Neuronal stem cell (in vitro differentiated cells): ENCODE measurements at regions not wholly inside any gene's neighbourhood (a gene's known extent, or its start where the extent isn't known, plus 50 kb on each side); places are given as distances from the start of the nearest gene placed in this dataset. TPM values are rescaled to one million over a fixed set of nuclear protein-coding genes. Genes with fewer than 3 reads are reported as not detected.

Experiments used
- DNase-seq: peaks from one replicate; pipeline ENCODE4 v3.0.0-alpha.2; 2013; ENCODE audit warnings: low spot score
- H2AFZ ChIP-seq: one replicate; pipeline ENCODE4 v1.6.1; 2013; ENCODE audit warnings: mild to moderate bottlenecking, low read length, inconsistent platforms
- H2AK5ac ChIP-seq: 2 replicates; pipeline ENCODE4 v1.6.1; 2013; ENCODE audit warnings: low read depth, mild to moderate bottlenecking, inconsistent platforms, low read length, moderate library complexity, mixed read lengths
- H2BK120ac ChIP-seq: 2 replicates; pipeline ENCODE4 v1.6.1; 2013; ENCODE audit warnings: low read depth, mild to moderate bottlenecking, inconsistent platforms, low read length, moderate library complexity, mixed read lengths
- H2BK12ac ChIP-seq: one replicate; pipeline ENCODE4 v1.6.1; 2013; ENCODE audit warnings: low read length, inconsistent platforms
- H2BK15ac ChIP-seq: 2 replicates; pipeline ENCODE4 v1.6.1; 2013; ENCODE audit warnings: mild to moderate bottlenecking, low read length, inconsistent platforms, mixed read lengths
- H2BK5ac ChIP-seq: one replicate; pipeline ENCODE4 v1.6.1; 2013; ENCODE audit warnings: inconsistent platforms, mild to moderate bottlenecking, low read length, moderate library complexity
- H3K14ac ChIP-seq: one replicate; pipeline ENCODE4 v1.6.1; 2013; ENCODE audit warnings: low read length, inconsistent platforms
- H3K18ac ChIP-seq: 2 replicates; pipeline ENCODE4 v1.6.1; 2013; ENCODE audit warnings: low read length, inconsistent platforms
- H3K23ac ChIP-seq: 2 replicates; pipeline ENCODE4 v1.6.1; 2013; ENCODE audit warnings: low read depth, mild to moderate bottlenecking, mixed read lengths, low read length, inconsistent platforms; ENCODE audit not compliant: poor library complexity
- H3K27ac ChIP-seq: replicated peaks from 3 replicates; pipeline ENCODE4 v1.5.1; 2013; ENCODE audit warnings: low read length, inconsistent platforms
- H3K27me3 ChIP-seq, 3 experiments: 2 replicates each; pipeline ENCODE4 v1.6.1; 2013; ENCODE audit warnings: low read length in 3 of 3, mild to moderate bottlenecking in 2 of 3, inconsistent platforms in 1 of 3, low read depth in 1 of 3, mixed read lengths in 1 of 3, moderate library complexity in 1 of 3; ENCODE audit not compliant: control insufficient read depth in 3 of 3, insufficient read depth in 3 of 3
- H3K36me3 ChIP-seq, 2 donors: replicated peaks in 1 of 2; 2 replicates each; pipeline ENCODE4 v1.6.1; 2013; ENCODE audit warnings: low read length in 2 of 2; ENCODE audit not compliant: control insufficient read depth in 2 of 2, insufficient read depth in 2 of 2
- H3K4ac ChIP-seq: 2 replicates; pipeline ENCODE4 v1.6.1; 2013; ENCODE audit warnings: inconsistent platforms, mild to moderate bottlenecking, low read length, moderate library complexity
- H3K4me1 ChIP-seq, 2 donors: 1 replicate in 1 of 2; 2 replicates in 1 of 2; pipeline ENCODE4 v1.6.1; 2013; ENCODE audit warnings: low read length in 2 of 2, low read depth in 1 of 2; ENCODE audit not compliant: control insufficient read depth in 2 of 2, insufficient read depth in 1 of 2
- H3K4me2 ChIP-seq: one replicate; pipeline ENCODE4 v1.6.1; 2013; ENCODE audit warnings: mild to moderate bottlenecking, low read length, inconsistent platforms; ENCODE audit not compliant: insufficient read depth, poor library complexity, severe bottlenecking
- H3K4me3 ChIP-seq, 2 donors: 2 replicates each; pipeline ENCODE4 v1.5.1; 2013; ENCODE audit warnings: low read length in 2 of 2, mild to moderate bottlenecking in 2 of 2, inconsistent platforms in 1 of 2, moderate library complexity in 1 of 2
- H3K79me1 ChIP-seq: one replicate; pipeline ENCODE4 v1.6.1; 2013; ENCODE audit warnings: low read depth, mild to moderate bottlenecking, inconsistent platforms, low read length, moderate library complexity
- H3K9ac ChIP-seq: one replicate; pipeline ENCODE4 v1.6.1; 2013; ENCODE audit warnings: mild to moderate bottlenecking, low read depth, low read length, inconsistent platforms; ENCODE audit not compliant: poor library complexity
- H3K9me3 ChIP-seq, 2 donors: replicated peaks in 1 of 2; 2 replicates each; pipeline versions ENCODE3 to v1.6.1; 2013; ENCODE audit warnings: low read length in 2 of 2, mild to moderate bottlenecking in 2 of 2, inconsistent platforms in 1 of 2, low read depth in 1 of 2, mixed read lengths in 1 of 2, moderate library complexity in 1 of 2; ENCODE audit not compliant: control insufficient read depth in 2 of 2, insufficient read depth in 1 of 2
- H4K8ac ChIP-seq: one replicate; pipeline ENCODE4 v1.6.1; 2013; ENCODE audit warnings: low read depth, mild to moderate bottlenecking, inconsistent platforms, low read length, moderate library complexity
- H4K91ac ChIP-seq: one replicate; pipeline ENCODE4 v1.6.1; 2013; ENCODE audit warnings: low read length, low read depth, mild to moderate bottlenecking, inconsistent platforms; ENCODE audit not compliant: poor library complexity
- WGBS, 2 donors: extraction: QIAGEN DNeasy Blood & Tissue Kit; methylation state at CpG; one replicate each; pipeline ENCODE4 v1.1.7; 2013; ENCODE audit warnings: missing lambda C conversion rate in 2 of 2, mixed read lengths in 1 of 2; ENCODE audit not compliant: insufficient read length in 2 of 2, insufficient replicate concordance in 1 of 2; ENCODE audit errors: extremely low coverage in 2 of 2; 5-methylcytosine and 5-hydroxymethylcytosine counted together
- small RNA-seq: library from polyadenylated mRNA; stranded (forward); fragments of <200 nt; extraction: miRNeasy Mini kit (QIAGEN cat#:217004); gene quantifications from one replicate; pipeline ENCODE3, GENCODE V24; 2013; ENCODE audit not compliant: insufficient read depth

- Histone ChIP-seq H4K91ac (no peak overlapping the region), H2AK5ac (no peak overlapping the region), H2BK15ac (no peak overlapping the region), H3K9me3 (peaks cover 0 to 9% of the 10 kb centered on the region in 2 donors), H3K79me1 (no peaks in the 10 kb centered on the region), H3K18ac (no peak overlapping the region), H3K27ac (no peak overlapping the region), H3K27me3 (no peaks in the 10 kb centered on the region), H3K4me2 (no peak overlapping the region), H2BK5ac (no peak overlapping the region), H2BK12ac (no peak overlapping the region), H3K23ac (no peak overlapping the region), H3K4ac (no peak overlapping the region), H3K14ac (no peak overlapping the region), H2BK120ac (no peak overlapping the region), H3K36me3 (no peaks in the 10 kb centered on the region), H3K4me1 (no peaks in the 10 kb centered on the region), H3K9ac (no peak overlapping the region), H4K8ac (no peak overlapping the region), H3K4me3 (no peak overlapping the region), H2AFZ (no peak overlapping the region)
- no CpG with 5 or more reads among the region's 38 CpGs for WGBS, 2 donors
- DNase-seq: no peak
Observed at GRCh38 chr16:31819386-31819785, 54.2 kb upstream of the ZNF267 start.

GRCh38 chr16:31819948-31820347, 53.7 kb upstream of the ZNF267 start:
- no peak overlapping the region for H3K18ac ChIP-seq

More at GRCh38 chr16:31819948-31820347, 53.7 kb upstream of the ZNF267 start:
- Histone ChIP-seq H2AFZ (no peak overlapping the region), H2BK15ac (no peak overlapping the region), H3K9ac (no peak overlapping the region), H3K4me2 (no peak overlapping the region), H3K36me3 (no peaks in the 10 kb centered on the region), H3K27me3 (no peaks in the 10 kb centered on the region), H3K23ac (no peak overlapping the region), H3K4me1 (no peaks in the 10 kb centered on the region), H3K14ac (no peak overlapping the region), H2AK5ac (no peak overlapping the region), H4K8ac (no peak overlapping the region), H3K4me3 (no peak overlapping the region), H3K4ac (no peak overlapping the region), H2BK120ac (no peak overlapping the region), H4K91ac (no peak overlapping the region), H2BK12ac (no peak overlapping the region), H2BK5ac (no peak overlapping the region), H3K27ac (no peak overlapping the region), H3K9me3 (peaks cover 0 to 9% of the 10 kb centered on the region in 2 donors), H3K79me1 (no peaks in the 10 kb centered on the region)
- DNase-seq: no peak
- no CpG with 5 or more reads among the region's 16 CpGs for WGBS, 2 donors

Small RNAs in the stretch of these regions (small RNA-seq; reads per million reads assigned to genes)
- not detected for gene AC074050.1
